ENCODE measurements at regions not wholly inside any gene's neighbourhood (a gene's known extent, or its start where the extent isn't known, plus 50 kb on each side); places are given as distances from the start of the nearest gene placed in this dataset.

DNA sequence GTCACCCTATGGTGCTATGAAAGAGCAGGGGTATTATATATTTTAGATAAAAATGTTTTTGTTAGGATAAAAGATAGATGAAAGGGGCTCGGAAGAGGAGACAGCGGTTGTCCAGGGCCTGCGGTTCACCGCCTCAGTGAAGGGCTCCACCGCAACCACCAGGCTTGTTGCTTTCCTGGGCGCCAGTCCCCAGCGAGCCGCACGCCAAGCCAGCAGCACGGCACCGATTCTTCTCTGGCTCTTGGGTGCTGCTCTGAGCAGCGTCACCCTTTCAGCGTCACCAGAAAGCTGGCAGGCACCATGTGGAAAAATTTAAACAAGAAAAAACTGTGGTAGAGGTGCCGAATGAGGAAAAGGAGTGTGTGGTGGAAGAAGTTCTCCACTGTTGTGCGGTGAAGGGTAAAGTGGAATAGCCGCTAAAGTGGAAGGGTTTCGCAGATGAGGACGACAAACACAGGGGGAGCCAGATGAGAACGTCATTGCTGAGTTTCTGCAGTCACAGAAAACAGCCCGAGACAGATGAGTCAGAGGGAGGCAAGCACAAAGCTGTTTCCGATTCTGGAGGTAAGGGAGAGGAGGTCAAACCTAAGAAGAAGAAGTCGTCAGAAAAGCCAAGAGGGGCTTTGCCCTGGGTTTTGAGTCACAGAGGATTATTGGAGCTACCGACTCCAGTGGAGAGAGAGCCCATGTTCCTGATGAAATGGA lies 569.2 kb downstream of the ZBBX start:
- TF ChIP-seq POLR2A (IDR thresholded peaks at IDR 0.05) (no peak), POLR2AphosphoS5 (IDR thresholded peaks at IDR 0.05; ENCODE audit: insufficient read depth in 1 of 2, low read depth in 1 of 2) (no peak)
- TF ChIP-seq, protein P1, sequence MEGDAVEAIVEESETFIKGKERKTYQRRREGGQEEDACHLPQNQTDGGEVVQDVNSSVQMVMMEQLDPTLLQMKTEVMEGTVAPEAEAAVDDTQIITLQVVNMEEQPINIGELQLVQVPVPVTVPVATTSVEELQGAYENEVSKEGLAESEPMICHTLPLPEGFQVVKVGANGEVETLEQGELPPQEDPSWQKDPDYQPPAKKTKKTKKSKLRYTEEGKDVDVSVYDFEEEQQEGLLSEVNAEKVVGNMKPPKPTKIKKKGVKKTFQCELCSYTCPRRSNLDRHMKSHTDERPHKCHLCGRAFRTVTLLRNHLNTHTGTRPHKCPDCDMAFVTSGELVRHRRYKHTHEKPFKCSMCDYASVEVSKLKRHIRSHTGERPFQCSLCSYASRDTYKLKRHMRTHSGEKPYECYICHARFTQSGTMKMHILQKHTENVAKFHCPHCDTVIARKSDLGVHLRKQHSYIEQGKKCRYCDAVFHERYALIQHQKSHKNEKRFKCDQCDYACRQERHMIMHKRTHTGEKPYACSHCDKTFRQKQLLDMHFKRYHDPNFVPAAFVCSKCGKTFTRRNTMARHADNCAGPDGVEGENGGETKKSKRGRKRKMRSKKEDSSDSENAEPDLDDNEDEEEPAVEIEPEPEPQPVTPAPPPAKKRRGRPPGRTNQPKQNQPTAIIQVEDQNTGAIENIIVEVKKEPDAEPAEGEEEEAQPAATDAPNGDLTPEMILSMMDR (IDR thresholded peaks at IDR 0.05), result no peak
- no peak for DNase-seq (ENCODE audit: extremely low spot score in 2 of 2)
- intact Hi-C loops (cut with DNase I), result no loop called here
- no peak overlapping the region for H3K27ac ChIP-seq
- H3K36me3 ChIP-seq, result no peaks in the 10 kb centered on the region
- H3K4me3 ChIP-seq, result no peak overlapping the region
- no peaks in the 10 kb centered on the region for H3K9me3 ChIP-seq
- no peaks in the 10 kb centered on the region for H3K4me1 ChIP-seq
- no peaks in the 10 kb centered on the region for H3K27me3 ChIP-seq

DNA sequence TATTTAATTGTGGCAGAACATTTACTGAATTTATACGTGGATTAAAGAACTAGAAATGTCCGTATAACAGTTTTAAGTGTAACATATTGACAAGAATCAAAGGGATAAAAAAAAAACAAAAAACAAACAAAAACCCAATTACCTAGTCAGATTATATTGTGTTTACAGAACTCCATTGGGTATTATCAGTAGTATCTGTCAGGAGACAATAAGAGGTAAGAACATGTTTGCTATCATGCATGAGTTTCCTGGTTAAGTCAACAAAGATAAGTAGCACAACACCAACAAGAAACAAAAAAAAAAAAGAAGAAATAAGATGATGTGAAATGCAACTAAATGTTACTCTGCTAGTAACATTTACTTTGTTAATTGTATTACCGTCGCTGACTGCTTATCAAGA lies 570.6 kb downstream of the ZBBX start:
- intact Hi-C loops (cut with DNase I), result no loop called here
- no peak for TF ChIP-seq POLR2AphosphoS5 (IDR thresholded peaks at IDR 0.05; ENCODE audit: insufficient read depth in 1 of 2, low read depth in 1 of 2)
- no peak for TF ChIP-seq POLR2A (IDR thresholded peaks at IDR 0.05)
- TF ChIP-seq, protein P1 (IDR thresholded peaks at IDR 0.05), result no peak

DNA sequence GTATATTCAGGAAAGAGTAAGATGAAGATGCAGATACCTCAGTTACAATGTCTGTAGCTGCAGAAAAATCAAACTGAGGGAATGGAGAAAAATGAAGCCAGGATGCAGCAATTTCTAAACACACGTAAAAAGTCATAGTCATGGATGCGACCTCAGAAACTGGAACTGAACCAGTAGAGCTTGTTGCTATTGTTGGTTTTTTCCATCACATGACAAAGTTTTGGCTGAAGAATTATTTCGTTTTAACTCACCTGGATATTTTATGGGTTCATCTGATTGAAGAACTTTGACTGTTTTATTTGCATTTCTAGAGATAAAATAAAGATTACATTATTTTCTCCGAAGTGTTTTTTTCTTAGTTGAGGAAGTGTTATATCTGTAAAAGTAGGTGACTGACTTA lies 591.2 kb downstream of the ZBBX start:
- intact Hi-C loops (cut with DNase I), result no loop called here
- TF ChIP-seq POLR2AphosphoS5 (IDR thresholded peaks at IDR 0.05; ENCODE audit: insufficient read depth in 1 of 2, low read depth in 1 of 2) (no peak), POLR2A (IDR thresholded peaks at IDR 0.05) (no peak)
- TF ChIP-seq, protein P1 (IDR thresholded peaks at IDR 0.05), result no peak

More for the DNA sequence above, 570.6 kb downstream of the ZBBX start:
- Histone ChIP-seq H3K9me3 (no peaks in the 10 kb centered on the region), H3K27ac (no peak overlapping the region), H3K36me3 (no peaks in the 10 kb centered on the region), H3K4me1 (no peaks in the 10 kb centered on the region), H3K27me3 (no peaks in the 10 kb centered on the region), H3K4me3 (no peak overlapping the region)
- no peak for DNase-seq (ENCODE audit: extremely low spot score in 2 of 2)

DNA sequence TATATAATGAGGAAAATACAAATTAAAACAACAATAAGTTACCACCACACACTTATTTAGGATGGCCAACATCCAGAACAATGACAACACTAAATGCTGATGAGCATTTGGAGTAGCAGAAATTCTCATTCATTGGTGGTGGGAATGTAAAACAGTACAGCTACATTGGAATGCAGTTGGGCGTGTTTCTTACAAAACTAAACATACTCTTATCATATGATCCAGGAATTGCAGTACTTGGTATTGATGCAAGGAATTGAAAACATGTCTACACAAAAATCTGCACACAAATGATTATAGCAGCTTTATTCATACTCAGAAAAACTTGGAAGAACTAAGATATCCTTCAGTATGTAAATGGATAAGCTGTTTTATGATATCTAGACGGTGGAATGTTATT lies 594.2 kb downstream of the ZBBX start:
- no peak overlapping the region for H3K27ac ChIP-seq

More for the DNA sequence above, 591.2 kb downstream of the ZBBX start:
- no peak for DNase-seq (ENCODE audit: extremely low spot score in 2 of 2)
- Histone ChIP-seq H3K27ac (no peak overlapping the region), H3K4me3 (no peak overlapping the region), H3K36me3 (no peaks in the 10 kb centered on the region), H3K4me1 (no peaks in the 10 kb centered on the region), H3K27me3 (no peaks in the 10 kb centered on the region), H3K9me3 (no peaks in the 10 kb centered on the region)

DNA sequence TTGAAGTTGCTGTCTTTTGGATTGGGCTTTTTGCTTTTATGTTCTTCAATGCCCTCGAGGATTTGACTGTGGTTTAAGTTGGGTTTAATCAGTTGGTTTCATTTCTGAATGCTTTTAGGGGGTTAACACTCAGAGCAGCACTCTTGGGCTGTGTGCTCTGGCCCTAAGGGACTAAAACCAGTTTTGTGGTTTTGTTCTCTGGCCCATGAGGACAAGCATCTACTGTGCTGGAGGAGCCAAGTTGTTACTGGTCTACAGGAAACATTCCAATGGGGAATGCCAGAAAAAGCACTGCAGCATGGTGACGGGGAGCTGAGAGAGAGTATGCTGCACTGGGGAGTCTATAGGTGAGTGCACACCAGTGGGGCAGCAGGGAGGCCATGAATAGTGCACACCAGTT lies 596.9 kb downstream of the ZBBX start:
- H3K4me3 ChIP-seq, result no peak overlapping the region
- no peak overlapping the region for H3K27ac ChIP-seq
- H3K36me3 ChIP-seq, result no peaks in the 10 kb centered on the region
- TF ChIP-seq, protein P1 (IDR thresholded peaks at IDR 0.05), result no peak
- TF ChIP-seq POLR2AphosphoS5 (IDR thresholded peaks at IDR 0.05; ENCODE audit: insufficient read depth in 1 of 2, low read depth in 1 of 2), result no peak
- no peak for TF ChIP-seq POLR2A (IDR thresholded peaks at IDR 0.05)
- no peaks in the 10 kb centered on the region for H3K9me3 ChIP-seq
- intact Hi-C loops (cut with DNase I), result no loop called here
- H3K4me1 ChIP-seq, result no peaks in the 10 kb centered on the region
- no peak for DNase-seq (ENCODE audit: extremely low spot score in 2 of 2)
- H3K27me3 ChIP-seq, result no peaks in the 10 kb centered on the region

More for the DNA sequence above, 594.2 kb downstream of the ZBBX start:
- Histone ChIP-seq H3K4me1 (no peaks in the 10 kb centered on the region), H3K27me3 (no peaks in the 10 kb centered on the region), H3K9me3 (no peaks in the 10 kb centered on the region), H3K36me3 (no peaks in the 10 kb centered on the region), H3K4me3 (no peak overlapping the region)
- intact Hi-C loops (cut with DNase I), result no loop called here
- DNase-seq (ENCODE audit: extremely low spot score in 2 of 2), result no peak
- TF ChIP-seq POLR2A (IDR thresholded peaks at IDR 0.05) (no peak), POLR2AphosphoS5 (IDR thresholded peaks at IDR 0.05; ENCODE audit: insufficient read depth in 1 of 2, low read depth in 1 of 2) (no peak)
- TF ChIP-seq, protein P1 (IDR thresholded peaks at IDR 0.05), result no peak

Measured in vagina (tissue), 2 donors.